ENCODE measurements at regions not wholly inside any gene's neighbourhood (a gene's known extent, or its start where the extent isn't known, plus 50 kb on each side); places are given as distances from the start of the nearest gene placed in this dataset.

DNA sequence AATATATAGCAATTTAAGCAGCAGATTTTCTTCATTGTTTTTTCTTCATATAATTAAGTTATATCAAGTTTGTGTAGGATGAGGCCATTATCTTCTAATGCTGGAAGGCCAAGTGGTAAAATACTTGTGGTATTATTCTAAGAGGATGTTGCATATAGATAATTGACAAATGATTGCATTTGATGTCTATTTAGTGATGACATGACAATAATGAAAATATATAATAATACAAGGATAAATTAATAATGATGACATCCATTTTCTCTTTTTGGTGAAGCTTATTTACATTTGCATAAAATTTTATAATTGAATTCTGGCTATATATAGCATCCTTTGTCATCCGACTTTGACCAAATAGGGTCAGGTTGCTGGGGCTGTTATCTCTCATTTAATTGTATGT, 195.4 kb upstream of the KCNJ16 start:
- H3K27ac ChIP-seq (ENCODE audit: low read length): no peak overlapping the region
- no peak overlapping the region for H3K9ac ChIP-seq (ENCODE audit: low read depth, low read length)
- H3K9me3 ChIP-seq (ENCODE audit: insufficient read depth, low read depth, low read length): no peaks in the 10 kb centered on the region
- H3K27me3 ChIP-seq (ENCODE audit: insufficient read depth, low read length): no peaks in the 10 kb centered on the region
- H3K4me3 ChIP-seq (ENCODE audit: low read length): no peak overlapping the region
- no peaks in the 10 kb centered on the region for H3K36me3 ChIP-seq (ENCODE audit: insufficient read depth, low read depth, low read length)
- no peaks in the 10 kb centered on the region; the same call in 1 of the 2 replicates for H3K4me1 ChIP-seq (ENCODE audit: insufficient read depth, low read length)

GRCh38 chr17:69880591-69881112, 194.4 kb upstream of the KCNJ16 start:
- H3K4me3 ChIP-seq (ENCODE audit: low read length): no peak overlapping the region
- no peaks in the 10 kb centered on the region for H3K9me3 ChIP-seq (ENCODE audit: insufficient read depth, low read depth, low read length)
- no peaks in the 10 kb centered on the region; the same call in 1 of the 2 replicates for H3K4me1 ChIP-seq (ENCODE audit: insufficient read depth, low read length)
- no peaks in the 10 kb centered on the region for H3K36me3 ChIP-seq (ENCODE audit: insufficient read depth, low read depth, low read length)
- no peak overlapping the region for H3K27ac ChIP-seq (ENCODE audit: low read length)
- no peaks in the 10 kb centered on the region for H3K27me3 ChIP-seq (ENCODE audit: insufficient read depth, low read length)
- H3K9ac ChIP-seq (ENCODE audit: low read depth, low read length): no peak overlapping the region

DNA sequence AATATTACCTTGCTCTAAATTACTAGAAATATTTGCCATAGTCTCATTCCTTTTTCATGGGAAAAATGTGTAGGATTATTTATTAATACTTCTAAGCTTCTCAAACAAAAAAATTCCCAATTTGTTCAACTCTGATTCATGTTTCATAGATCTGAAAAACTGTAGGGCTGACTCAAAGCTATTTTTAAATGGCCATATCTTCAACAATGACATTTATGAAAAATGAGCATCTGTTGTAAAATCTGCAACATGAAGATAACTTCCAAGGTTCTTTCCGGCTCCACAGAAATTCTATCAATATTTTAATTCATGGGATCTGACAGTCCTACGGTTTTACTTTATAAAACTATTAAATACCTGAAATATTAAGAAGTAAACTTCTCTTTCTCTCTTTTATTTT, 192.7 kb upstream of the KCNJ16 start:
- no peak overlapping the region for H3K4me3 ChIP-seq (ENCODE audit: low read length)
- H3K9ac ChIP-seq (ENCODE audit: low read depth, low read length): no peak overlapping the region
- no peaks in the 10 kb centered on the region for H3K9me3 ChIP-seq (ENCODE audit: insufficient read depth, low read depth, low read length)
- no peaks in the 10 kb centered on the region for H3K36me3 ChIP-seq (ENCODE audit: insufficient read depth, low read depth, low read length)
- H3K27ac ChIP-seq (ENCODE audit: low read length): no peak overlapping the region
- no peaks in the 10 kb centered on the region; the same call in 1 of the 2 replicates for H3K4me1 ChIP-seq (ENCODE audit: insufficient read depth, low read length)
- H3K27me3 ChIP-seq (ENCODE audit: insufficient read depth, low read length): no peaks in the 10 kb centered on the region

DNA sequence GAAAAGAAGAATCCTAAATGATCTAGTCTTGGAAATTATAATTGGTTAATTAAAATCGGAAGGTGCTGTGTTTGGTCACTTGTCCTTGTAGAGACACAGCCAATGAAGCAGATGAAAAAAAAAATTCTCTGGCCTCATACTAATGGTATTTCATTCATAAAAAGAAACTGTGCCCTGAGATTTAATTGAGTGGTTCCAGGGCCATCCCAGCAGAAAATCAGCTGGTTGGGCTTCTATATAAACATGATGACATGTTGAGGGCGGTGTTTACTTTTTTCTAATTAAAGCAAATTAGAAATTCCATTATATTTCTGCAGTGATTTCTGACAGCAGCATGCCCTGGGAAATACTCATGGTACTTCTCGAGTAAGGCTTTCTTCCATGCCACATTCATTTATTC, 191.9 kb upstream of the KCNJ16 start:
- Histone ChIP-seq H3K4me1 (ENCODE audit: insufficient read depth, low read length) (no peaks in the 10 kb centered on the region; the same call in 1 of the 2 replicates), H3K27ac (ENCODE audit: low read length) (no peak overlapping the region), H3K36me3 (ENCODE audit: insufficient read depth, low read depth, low read length) (no peaks in the 10 kb centered on the region), H3K9me3 (ENCODE audit: insufficient read depth, low read depth, low read length) (no peaks in the 10 kb centered on the region), H3K4me3 (ENCODE audit: low read length) (no peak overlapping the region), H3K9ac (ENCODE audit: low read depth, low read length) (no peak overlapping the region), H3K27me3 (ENCODE audit: insufficient read depth, low read length) (no peaks in the 10 kb centered on the region)

GRCh38 chr17:69884356-69884755, 190.7 kb upstream of the KCNJ16 start:
- H3K9ac ChIP-seq (ENCODE audit: low read depth, low read length): no peak overlapping the region
- H3K4me1 ChIP-seq (ENCODE audit: insufficient read depth, low read length): no peaks in the 10 kb centered on the region; the same call in 1 of the 2 replicates
- no peaks in the 10 kb centered on the region for H3K27me3 ChIP-seq (ENCODE audit: insufficient read depth, low read length)
- H3K4me3 ChIP-seq (ENCODE audit: low read length): no peak overlapping the region
- H3K36me3 ChIP-seq (ENCODE audit: insufficient read depth, low read depth, low read length): no peaks in the 10 kb centered on the region
- no peak overlapping the region for H3K27ac ChIP-seq (ENCODE audit: low read length)
- no peaks in the 10 kb centered on the region for H3K9me3 ChIP-seq (ENCODE audit: insufficient read depth, low read depth, low read length)

- no peaks in the 10 kb centered on the region; the same call in 1 of the 2 replicates for H3K4me1 ChIP-seq (ENCODE audit: insufficient read depth, low read length)
- H3K27ac ChIP-seq (ENCODE audit: low read length): no peak overlapping the region
- H3K27me3 ChIP-seq (ENCODE audit: insufficient read depth, low read length): no peaks in the 10 kb centered on the region
Measured at GRCh38 chr17:69884846-69885245, 190.2 kb upstream of the KCNJ16 start.

GRCh38 chr17:69898601-69899000, 176.4 kb upstream of the KCNJ16 start:
- Histone ChIP-seq H3K36me3 (ENCODE audit: insufficient read depth, low read depth, low read length) (no peaks in the 10 kb centered on the region), H3K9ac (ENCODE audit: low read depth, low read length) (no peak overlapping the region), H3K4me1 (ENCODE audit: insufficient read depth, low read length) (no peaks in the 10 kb centered on the region), H3K27ac (ENCODE audit: low read length) (no peak overlapping the region), H3K4me3 (ENCODE audit: low read length) (no peak overlapping the region), H3K27me3 (ENCODE audit: insufficient read depth, low read length) (no peaks in the 10 kb centered on the region), H3K9me3 (ENCODE audit: insufficient read depth, low read depth, low read length) (no peaks in the 10 kb centered on the region)

More at GRCh38 chr17:69884846-69885245, 190.2 kb upstream of the KCNJ16 start:
- H3K9me3 ChIP-seq (ENCODE audit: insufficient read depth, low read depth, low read length): no peaks in the 10 kb centered on the region
- H3K9ac ChIP-seq (ENCODE audit: low read depth, low read length): no peak overlapping the region
- no peak overlapping the region for H3K4me3 ChIP-seq (ENCODE audit: low read length)
- no peaks in the 10 kb centered on the region for H3K36me3 ChIP-seq (ENCODE audit: insufficient read depth, low read depth, low read length)

DNA sequence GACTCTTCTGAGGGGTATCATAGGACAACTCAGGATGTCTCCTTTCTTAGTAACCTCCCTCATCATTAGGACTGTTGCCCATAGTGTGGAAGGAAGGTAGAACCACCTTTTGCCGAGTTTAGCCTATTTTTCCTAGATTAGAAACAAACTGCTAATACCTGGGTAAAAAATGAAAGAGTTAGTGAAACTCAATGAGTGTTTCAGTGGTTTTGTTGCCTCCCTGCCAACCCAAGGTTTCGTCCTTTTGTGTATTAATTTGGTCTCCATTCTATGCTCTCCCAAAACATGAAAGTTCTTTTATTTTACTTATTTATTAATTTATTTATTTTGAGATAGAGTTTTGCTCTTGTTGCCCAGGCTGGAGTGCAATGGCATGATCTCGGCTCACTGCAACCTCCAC, 174.9 kb upstream of the KCNJ16 start:
- no peaks in the 10 kb centered on the region for H3K27me3 ChIP-seq (ENCODE audit: insufficient read depth, low read length)
- no peak overlapping the region for H3K27ac ChIP-seq (ENCODE audit: low read length)
- H3K9ac ChIP-seq (ENCODE audit: low read depth, low read length): no peak overlapping the region
- H3K9me3 ChIP-seq (ENCODE audit: insufficient read depth, low read depth, low read length): no peaks in the 10 kb centered on the region
- H3K4me3 ChIP-seq (ENCODE audit: low read length): no peak overlapping the region
- no peaks in the 10 kb centered on the region for H3K4me1 ChIP-seq (ENCODE audit: insufficient read depth, low read length)
- no peaks in the 10 kb centered on the region for H3K36me3 ChIP-seq (ENCODE audit: insufficient read depth, low read depth, low read length)

DNA sequence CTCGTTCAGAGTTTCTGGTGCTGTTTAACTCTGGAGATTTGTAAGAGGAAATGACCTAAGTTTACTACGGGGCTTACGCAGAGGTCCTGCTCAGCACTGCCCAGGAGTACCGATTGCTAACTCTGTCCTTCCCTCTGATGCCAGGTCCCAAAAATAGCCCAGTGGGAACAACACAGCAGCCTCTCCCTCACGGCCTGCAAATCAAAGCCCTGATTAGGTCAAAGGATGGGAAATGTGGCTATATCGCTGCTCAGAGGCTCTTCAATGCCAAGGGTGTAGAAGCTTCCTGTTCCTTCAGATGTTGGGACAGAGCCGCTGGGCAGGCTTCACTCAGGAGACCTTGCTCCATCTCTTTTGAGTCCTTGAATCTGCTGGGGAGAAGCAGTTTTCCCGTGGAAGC, 174.2 kb upstream of the KCNJ16 start:
- Histone ChIP-seq H3K9ac (ENCODE audit: low read depth, low read length) (no peak overlapping the region), H3K4me1 (ENCODE audit: insufficient read depth, low read length) (no peaks in the 10 kb centered on the region), H3K27ac (ENCODE audit: low read length) (no peak overlapping the region), H3K4me3 (ENCODE audit: low read length) (no peak overlapping the region), H3K27me3 (ENCODE audit: insufficient read depth, low read length) (no peaks in the 10 kb centered on the region), H3K9me3 (ENCODE audit: insufficient read depth, low read depth, low read length) (no peaks in the 10 kb centered on the region), H3K36me3 (ENCODE audit: insufficient read depth, low read depth, low read length) (no peaks in the 10 kb centered on the region)

- Histone ChIP-seq H3K27ac (ENCODE audit: low read length) (no peak overlapping the region), H3K27me3 (ENCODE audit: insufficient read depth, low read length) (no peaks in the 10 kb centered on the region), H3K36me3 (ENCODE audit: insufficient read depth, low read depth, low read length) (no peaks in the 10 kb centered on the region), H3K4me3 (ENCODE audit: low read length) (no peak overlapping the region), H3K9ac (ENCODE audit: low read depth, low read length) (no peak overlapping the region), H3K4me1 (ENCODE audit: insufficient read depth, low read length) (no peaks in the 10 kb centered on the region), H3K9me3 (ENCODE audit: insufficient read depth, low read depth, low read length) (no peaks in the 10 kb centered on the region)
Measured at GRCh38 chr17:69906306-69906705, 168.7 kb upstream of the KCNJ16 start.

- H3K9ac ChIP-seq (ENCODE audit: low read depth, low read length): no peak overlapping the region
- no peaks in the 10 kb centered on the region for H3K4me1 ChIP-seq (ENCODE audit: insufficient read depth, low read length)
Measured at GRCh38 chr17:69907132-69907847, 167.7 kb upstream of the KCNJ16 start.

DNA sequence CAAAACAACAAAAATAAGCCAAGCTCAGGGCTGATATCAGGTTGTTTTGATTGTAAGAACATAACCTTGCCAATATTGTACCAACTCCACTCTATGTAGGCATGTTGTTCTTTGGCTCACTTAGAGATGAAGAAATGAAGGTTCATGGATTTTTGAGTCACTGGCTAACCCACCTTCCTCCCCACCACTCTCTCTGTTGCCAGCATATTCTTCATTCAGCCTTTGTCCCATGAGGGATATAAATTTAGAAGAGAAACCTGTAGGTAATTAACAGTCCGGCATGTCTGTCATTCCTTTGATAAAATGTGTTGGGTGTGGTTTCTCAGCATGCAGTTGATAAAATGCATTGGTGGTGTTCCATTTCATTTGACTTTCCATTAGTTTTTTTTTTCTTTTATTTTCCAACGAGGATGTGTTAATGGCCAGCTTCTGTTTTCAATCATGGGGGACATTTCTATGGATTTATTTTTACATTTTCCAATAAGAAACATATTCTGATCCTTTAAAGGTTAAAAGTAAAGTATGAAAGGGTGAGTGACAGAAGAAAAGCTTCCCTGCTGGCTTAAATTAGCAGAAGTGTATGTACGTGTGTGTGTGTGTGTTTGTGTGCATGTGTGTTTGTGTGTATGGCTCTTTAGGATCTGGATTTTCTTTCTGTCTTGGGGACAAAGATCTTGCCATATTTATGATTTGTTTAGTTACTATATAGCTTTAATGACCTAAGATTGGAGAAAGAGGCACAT, 166.2 kb upstream of the KCNJ16 start:
- H3K27me3 ChIP-seq (ENCODE audit: insufficient read depth, low read length): no peaks in the 10 kb centered on the region
- H3K4me1 ChIP-seq (ENCODE audit: insufficient read depth, low read length): no peaks in the 10 kb centered on the region
- no peak overlapping the region for H3K9ac ChIP-seq (ENCODE audit: low read depth, low read length)
- no peaks in the 10 kb centered on the region for H3K9me3 ChIP-seq (ENCODE audit: insufficient read depth, low read depth, low read length)
- H3K27ac ChIP-seq (ENCODE audit: low read length): no peak overlapping the region
- H3K36me3 ChIP-seq (ENCODE audit: insufficient read depth, low read depth, low read length): no peaks in the 10 kb centered on the region
- H3K4me3 ChIP-seq (ENCODE audit: low read length): no peak overlapping the region

More at GRCh38 chr17:69907132-69907847, 167.7 kb upstream of the KCNJ16 start:
- Histone ChIP-seq H3K9me3 (ENCODE audit: insufficient read depth, low read depth, low read length) (no peaks in the 10 kb centered on the region), H3K27me3 (ENCODE audit: insufficient read depth, low read length) (no peaks in the 10 kb centered on the region), H3K4me3 (ENCODE audit: low read length) (no peak overlapping the region), H3K36me3 (ENCODE audit: insufficient read depth, low read depth, low read length) (no peaks in the 10 kb centered on the region), H3K27ac (ENCODE audit: low read length) (no peak overlapping the region)
